ENCODE measurements at regions not wholly inside any gene's neighbourhood (a gene's known extent, or its start where the extent isn't known, plus 50 kb on each side); places are given as distances from the start of the nearest gene placed in this dataset.
"Not testable (repeated sequence)": the region's sequence is repeated elsewhere in the genome, so short reads cannot be mapped to it uniquely, and the experiment has no call there.

DNA sequence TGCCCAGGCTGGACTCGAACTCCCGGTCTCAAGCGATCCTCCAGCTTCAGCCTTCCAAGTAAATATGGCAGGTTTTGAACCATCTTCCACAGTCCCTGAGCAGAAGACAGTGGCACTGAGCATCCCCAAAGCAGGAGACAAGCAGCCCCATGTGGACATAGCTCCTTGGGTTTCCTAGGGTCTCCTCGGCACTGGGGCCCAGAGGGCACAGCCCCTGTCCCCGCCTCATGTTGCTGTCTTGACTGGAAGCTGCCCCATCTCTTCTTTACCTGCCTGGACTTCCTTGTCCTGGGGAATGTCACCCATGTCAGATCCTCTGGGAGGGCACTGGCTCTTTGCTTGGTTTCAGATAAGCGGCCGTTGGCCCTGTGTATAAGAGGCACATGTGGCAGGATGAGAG is 263.7 kb upstream of the RAB4A start:
- DNase-seq (ENCODE audit: low read depth in 2 of 2), result no peak

DNA sequence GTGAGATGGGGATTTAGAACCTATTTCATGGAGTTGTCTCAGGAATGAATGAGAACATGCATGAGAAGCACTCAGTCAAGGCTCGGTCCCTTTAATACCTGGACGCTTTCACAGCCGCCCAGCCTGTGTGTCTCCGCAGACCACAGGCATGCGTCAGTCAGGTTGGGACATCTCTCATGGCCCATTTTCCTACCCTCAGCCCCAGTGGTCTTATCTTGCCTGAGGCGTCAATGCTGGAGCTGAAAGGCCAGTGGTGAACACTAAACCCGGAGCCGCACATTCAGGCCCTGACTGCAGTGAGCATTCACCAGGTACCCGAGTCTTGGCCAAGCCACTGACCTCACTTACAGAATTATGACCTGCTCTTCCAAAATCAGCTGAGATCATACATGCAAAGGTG is 263.2 kb upstream of the RAB4A start:
- DNase-seq (ENCODE audit: low read depth in 2 of 2), result no peak

DNA sequence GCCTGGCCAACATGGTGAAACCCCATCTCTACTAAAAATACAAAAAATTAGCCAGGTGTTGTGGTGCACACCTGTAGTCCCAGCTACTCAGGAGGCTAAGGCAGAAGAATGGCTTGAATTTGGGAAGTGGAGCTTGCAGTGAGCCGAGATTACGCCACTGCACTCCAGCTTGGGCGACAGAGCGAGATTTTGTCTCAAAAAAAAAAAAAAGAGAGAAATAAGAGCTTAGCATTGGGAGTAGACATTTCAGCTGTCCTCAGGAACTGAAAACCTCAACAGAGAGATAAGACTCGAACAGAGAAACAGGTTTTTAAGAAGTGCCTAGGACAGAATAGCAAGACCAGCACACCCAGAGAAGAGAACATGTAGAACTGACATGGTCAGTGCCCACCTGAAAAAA is 262.6 kb upstream of the RAB4A start:
- DNase-seq (ENCODE audit: low read depth in 2 of 2), result not testable (repeated sequence)

DNA sequence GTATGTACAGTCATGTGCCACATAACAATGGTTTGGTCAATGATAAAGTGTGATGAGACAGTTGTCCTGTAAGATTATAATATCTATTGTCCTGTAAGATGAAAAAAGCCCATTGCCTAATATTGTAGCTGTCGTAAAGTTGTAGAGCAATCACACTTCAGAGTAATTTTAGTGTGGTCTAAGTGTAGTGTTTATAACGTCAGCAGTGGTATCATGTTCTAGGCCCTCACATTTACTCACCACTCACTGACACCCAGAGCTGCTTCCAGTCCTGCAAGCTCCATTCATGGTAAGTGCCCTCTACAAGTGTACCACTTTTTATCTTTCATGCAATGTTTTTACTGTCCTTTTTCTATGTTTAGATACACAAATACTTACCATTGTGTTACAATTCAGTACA is 259.9 kb upstream of the RAB4A start:
- no peak for DNase-seq (ENCODE audit: low read depth in 2 of 2)

DNA sequence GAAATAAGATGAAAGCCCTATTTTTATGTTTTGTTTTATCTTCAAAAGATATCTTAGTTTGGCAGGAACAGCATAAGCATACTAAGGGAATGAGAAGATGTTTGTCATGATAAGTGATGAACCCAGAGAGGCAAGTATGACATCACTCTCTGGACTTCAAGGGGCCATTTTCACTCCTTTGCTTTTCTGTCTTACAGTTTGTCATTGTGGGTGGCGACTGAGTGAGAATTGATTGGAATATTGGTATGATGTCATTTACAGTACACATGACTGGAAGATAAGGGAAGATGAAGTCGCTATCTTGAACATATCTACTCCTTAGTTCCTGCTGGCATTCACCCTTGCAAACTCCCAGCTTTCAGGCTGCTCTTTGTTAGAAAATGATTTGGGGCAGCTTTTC is 258.1 kb upstream of the RAB4A start:
- DNase-seq (ENCODE audit: low read depth in 2 of 2), result no peak

DNA sequence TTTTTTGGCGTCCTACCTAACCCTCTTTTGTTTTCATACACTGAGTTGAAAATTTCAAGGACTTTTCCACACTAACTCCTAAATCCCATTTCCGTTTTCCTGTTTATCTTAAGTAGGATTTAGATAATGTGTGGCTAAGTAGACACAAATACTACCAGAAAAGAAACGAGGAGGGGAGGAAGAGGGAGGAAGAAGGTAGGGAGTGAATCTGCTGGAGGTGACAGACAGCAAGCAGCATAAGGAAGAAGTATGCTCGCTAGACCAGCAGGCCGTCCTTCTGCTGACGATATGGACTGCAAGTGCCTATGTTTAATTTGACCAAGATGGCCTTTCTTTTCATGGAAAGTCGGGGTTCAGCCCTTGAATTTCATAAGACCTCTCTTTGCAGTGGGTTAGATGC is 256.9 kb upstream of the RAB4A start:
- DNase-seq (ENCODE audit: low read depth in 2 of 2), result no peak

DNA sequence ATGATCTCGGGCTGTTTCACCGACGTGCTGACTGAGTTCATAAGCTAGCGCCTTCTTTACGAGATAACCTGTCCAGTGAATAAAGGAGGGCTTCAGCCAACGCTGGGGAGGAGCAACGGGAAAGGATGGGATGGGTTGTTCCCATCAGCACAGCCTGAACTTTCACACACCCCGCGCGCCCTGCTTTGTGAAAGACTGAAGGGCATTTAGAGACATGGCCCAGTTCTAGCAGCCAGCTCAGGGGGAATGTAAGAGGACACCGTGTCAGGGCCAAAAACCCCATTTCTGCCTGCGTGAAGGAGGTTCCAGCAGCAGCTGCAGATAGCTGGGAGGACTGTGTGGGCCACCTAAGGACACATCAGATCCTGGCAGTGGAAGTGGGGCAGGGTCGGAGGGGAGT is 255.1 kb upstream of the RAB4A start:
- no peak for DNase-seq (ENCODE audit: low read depth in 2 of 2)

DNA sequence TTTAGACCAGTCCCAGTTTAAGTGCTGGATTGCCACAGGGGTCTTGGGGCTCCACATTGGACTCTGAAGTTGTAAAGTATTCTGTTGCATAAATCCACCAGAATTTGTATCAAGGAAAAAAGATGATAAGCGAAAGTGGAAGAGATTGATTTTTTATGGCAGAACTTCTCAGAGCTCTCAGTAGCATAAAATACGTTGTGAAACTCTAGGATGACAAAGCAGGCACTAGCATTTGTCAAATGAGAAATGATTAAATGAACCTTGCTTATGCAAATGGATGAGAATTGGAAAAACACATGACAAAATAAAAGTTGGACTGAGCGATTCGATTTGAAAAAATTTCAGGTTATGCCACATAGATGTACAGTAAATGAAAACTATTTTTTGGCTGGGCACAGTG is 253.8 kb upstream of the RAB4A start:
- DNase-seq (ENCODE audit: low read depth in 2 of 2), result no peak

DNA sequence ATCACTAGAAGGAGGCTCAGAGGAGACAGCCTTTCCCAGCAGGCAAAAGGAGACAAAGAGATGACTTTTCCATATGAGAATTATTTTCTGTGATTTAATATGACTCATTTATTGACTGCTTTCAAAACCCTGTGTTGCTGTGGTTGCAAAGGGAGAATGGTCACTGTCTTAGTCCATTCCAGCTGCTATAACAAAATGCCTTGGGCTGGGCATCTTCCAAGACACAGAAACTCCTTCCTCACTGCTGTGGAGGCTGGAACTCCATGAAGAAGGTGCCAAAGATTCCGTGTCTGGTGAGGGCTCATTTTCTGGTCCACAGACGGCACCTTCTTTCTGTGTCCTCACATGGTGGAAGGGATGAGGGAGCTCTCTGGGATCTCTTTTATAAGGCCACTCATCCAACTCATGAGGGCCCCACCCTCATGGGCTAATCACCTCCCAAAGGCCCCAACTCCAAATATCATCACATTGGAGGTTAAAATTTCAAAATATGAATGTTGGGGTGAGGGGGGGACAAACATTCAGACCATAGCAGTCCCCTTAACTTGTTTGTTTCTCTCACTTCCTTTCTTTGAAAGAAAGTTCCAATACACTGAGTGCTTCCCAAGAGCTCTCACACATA is 252.1 kb upstream of the RAB4A start:
- no peak for DNase-seq (ENCODE audit: low read depth in 2 of 2)

DNA sequence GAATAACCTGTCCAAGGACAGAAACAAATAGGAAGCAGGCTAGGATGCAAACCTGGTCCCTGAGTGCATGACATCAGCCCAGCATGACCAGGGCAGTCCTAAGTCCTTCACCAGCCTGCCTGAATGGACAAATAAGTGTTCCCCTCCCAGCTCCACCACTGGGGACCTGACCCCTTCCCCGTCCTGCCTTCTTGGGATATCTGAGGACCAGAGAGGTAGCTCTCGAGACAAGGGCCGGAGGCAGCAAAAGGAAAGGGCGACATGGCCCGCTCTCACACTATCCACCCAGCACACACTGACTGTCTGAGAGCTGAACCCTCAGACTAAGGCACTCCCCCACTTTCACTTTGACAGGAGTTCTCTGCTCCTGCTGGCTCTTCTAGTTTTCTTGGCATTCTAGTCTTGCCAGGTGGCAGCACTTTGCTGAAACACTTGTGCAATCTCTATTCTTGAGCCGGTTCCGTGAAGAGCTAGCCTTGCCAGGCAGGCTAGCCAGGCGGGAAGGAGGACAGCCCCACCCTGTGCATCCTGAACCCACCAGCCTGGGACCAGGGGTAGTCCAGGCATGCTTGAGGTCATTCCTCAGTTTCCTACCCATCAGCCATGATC is 251.1 kb upstream of the RAB4A start:
- DNase-seq (ENCODE audit: low read depth in 2 of 2), result no peak

DNA sequence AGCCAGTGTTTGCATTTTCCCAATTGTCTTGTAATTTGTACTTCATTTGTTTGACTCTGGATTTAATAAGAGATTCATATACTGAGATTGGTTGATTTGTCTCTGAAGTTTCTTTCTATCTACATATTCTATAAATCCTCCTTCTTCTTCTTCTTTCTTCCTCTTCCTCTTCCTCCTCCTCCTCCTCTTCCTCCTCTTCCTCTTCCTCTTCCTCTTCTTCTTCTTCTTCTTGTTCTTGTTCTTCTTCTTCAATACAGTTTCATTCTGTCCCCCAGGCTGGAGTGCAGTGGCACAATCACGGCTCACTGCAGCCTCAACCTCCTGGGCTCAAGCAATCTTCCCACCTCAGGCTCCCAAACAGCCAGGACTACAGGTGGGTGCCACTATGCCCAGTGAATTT is 249.9 kb upstream of the RAB4A start:
- not testable (repeated sequence) for DNase-seq (ENCODE audit: low read depth in 2 of 2)

DNA sequence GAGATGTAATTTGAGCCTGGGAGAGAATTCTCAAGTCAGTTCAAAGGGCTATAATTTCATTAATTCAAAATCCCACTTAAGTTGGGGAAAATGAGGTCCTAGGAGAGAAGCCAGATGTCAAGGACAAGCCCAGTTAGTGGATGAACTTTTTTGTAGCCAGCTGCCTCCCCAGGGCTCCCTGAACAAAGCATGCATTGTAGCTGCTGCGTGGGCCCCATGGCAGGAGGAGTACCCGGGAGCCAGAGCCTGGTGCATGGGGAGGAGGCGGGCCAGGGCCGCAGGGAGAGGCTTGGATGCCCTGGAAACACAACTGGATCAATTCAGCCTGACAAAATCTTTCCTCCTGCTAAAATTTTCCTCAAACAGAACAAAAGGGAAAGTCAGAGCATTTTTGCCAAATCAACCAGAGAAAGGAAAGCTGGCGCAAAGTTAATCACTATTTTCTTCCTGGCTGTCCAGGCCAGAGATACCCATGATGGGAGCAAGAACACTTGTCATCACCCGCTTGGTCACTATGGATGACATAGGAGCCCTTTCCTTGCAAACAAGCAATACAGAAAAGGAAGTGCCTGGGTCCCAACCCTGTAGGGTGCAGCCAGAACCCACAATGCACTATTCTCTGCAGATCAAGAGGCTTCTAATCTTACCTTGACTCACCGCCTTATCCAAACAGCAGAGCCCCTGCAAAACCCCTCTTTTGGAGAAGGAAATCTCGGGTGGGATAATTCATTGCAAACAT is 248.1 kb upstream of the RAB4A start:
- DNase-seq (ENCODE audit: low read depth in 2 of 2), result no peak

DNA sequence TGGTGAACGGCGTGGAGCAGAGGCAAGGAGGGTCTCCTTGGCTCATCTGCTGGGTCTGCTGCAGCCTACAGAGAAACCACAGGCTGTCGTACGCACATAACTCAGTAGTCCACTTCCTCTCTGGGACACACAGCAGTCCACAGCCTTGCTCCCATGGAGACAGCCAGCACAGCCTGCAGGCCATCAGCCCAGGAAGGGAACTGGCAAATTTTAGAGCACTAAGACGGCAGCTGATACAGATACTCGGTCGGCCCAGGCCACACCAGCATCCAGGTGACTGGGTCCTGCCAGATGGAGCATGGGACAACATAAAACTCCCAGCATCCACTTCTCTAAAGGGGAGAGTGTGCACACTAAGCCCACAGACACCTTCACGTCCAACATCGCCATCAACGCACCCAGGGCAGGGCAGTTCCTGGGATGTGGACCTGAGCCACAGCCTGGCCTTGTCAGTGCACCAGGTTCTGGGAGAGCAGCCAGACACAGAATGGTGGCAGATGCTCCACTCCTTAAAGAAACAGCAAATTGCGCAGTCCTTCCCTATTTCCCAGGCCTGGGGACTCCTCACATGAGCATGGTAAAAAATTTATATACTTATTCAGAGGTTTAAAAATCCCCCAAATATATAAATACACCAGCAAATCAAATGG is 247.1 kb upstream of the RAB4A start:
- no peak for DNase-seq (ENCODE audit: low read depth in 2 of 2)

DNA sequence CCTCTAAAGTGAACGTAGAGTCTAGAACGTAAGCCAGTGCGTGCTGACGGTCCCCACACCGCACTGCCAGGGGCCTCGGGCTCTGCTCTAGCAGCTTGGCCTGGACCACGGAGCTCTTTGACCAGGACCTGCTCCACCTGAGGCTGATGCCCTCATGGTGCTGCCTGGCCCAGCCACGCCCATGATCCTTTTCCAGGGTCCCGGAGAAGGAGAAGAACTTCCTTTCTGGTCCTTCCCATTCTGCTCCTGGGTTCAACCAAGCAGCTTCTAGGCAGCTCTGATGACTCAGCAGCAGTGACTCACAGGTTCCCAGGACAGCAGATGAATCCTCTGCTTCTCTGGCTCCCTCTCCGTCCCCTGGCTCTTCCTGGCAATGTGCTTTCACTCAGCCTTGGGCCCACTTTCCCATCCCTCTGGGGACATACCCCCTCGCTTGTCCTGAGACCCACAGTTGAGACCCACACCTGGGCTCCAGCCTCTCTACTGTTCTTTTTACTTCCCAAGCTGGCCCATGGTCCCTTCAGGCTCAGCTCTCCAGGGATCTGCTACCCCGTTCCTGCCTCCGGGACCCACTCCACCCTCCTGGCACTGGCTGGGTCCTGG is 246.3 kb upstream of the RAB4A start:
- DNase-seq (ENCODE audit: low read depth in 2 of 2), result no peak

DNA sequence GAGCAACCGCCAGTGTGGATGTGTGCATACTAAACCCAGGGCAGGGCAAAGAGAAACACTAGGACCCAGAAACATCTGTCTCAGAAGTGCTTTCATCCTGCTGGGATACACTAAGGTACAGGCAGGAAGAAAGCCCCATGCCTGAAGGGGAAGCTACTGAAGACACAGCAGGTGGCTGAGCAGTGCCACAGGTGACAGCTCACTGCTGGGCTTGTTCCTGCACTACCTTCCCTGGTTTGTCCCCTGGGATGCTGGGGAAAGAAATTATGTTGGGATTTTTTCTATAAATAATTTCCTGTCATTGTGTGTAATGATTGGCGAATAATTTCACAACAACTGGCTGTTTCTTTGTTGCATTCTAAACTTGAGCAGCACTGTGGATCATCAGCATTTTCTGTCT is 245.3 kb upstream of the RAB4A start:
- DNase-seq (ENCODE audit: low read depth in 2 of 2), result no peak

DNA sequence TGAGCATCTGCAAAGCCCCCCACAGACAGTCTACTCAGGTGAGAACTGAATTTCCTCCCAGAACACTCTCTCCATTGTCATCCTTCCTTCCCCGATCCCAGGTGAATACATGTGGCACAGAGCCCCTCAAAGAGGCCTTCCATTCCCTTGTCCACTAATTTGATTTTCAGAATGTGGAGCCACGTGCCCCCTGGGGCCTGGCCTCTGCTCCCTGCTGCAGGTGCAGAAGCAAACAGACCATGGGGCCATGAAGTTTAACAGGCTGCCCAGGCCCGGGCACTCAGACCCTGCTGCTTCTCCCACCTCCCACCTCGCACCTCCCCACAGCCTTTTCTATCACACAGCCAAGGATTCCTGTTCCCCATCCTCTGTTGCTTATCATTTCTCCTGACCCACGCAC is 243.8 kb upstream of the RAB4A start:
- DNase-seq (ENCODE audit: low read depth in 2 of 2), result no peak

DNA sequence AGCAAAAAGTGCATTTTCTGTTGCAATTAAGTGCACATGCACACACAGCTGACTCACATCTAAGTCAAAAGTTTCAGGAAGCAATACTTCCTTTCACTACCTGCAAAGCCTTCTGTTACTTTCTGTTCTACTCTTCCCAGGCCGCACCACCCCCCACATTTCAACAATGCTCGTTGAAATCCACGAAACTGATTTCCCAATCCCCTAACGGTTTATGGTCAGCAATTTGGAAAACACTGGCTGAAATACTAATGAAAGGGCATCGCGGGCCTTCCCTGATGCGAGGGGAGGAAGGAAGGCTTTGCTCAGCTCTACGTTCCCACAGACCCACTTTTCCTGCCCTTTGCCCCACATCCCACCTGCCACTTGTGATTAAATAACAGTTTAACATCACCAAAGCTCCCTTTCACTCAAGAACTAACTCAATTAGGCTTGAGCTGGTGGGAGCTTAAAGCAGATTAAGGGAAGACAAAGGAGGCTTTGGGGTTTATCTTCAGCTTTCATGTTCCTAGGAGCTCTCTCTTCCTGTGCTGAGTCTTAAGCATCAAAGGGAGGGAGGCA is 243.2 kb upstream of the RAB4A start:
- no peak for DNase-seq (ENCODE audit: low read depth in 2 of 2)

DNA sequence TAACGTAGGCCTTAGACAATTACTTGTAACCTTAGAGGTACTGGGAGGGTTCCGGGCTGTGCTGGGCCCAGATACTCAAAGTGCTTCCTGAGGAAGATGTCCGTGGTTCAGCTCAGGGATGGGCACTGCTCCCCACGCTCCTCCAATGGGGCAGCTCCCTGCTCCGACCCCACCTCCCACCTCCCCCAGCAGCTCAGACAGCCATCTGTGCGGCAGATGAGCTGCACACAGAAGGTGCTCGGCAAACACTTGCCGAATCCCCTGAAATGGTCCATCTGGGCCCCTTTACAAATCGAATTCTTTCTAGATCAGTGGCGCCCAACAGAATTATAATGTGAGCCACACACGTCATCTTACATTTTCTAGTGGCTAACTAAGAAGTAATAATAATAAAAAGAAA is 242.4 kb upstream of the RAB4A start:
- DNase-seq (ENCODE audit: low read depth in 2 of 2), result no peak

DNA sequence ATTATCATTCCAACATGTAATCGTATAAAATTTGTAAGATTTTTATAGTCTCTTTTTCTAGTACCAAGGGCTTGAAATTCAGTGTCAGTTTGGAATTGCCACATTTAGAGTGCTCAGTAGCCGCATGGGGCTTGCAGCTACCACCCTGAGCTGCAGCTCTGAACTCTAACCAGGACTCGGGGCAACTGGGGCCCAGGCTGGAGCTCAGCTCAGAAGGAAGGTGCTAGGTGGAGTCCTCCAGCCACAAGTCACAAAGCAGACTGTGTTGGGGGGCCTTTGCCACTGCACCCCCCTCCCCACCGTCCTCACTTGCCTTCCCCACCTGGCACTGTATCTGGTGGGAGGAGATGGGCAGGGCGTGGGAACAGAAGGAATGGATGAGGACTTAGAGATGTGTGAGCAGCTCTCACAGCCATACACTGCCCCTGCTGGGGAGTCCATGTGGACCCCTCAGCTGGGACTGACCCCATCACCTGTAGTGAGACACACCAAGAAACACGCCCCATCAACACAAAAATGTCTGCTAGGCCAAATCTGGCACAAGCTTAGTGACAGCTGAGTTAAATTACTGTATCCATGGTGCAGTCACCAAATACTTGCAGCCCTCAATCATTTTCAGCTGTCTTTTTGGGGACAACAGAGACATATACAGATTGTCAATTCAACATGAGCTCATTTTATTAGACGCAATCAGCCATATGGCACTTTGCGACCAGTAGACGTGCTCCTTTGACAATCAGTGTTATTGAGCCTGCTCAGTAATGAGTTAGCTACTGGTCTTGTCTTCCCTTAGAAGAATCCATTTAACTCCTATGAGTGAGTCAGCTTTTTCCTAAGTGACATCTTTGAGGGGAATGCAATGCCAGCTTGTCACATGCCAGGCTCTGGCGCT is 241.7 kb upstream of the RAB4A start:
- DNase-seq (ENCODE audit: low read depth in 2 of 2), result no peak

DNA sequence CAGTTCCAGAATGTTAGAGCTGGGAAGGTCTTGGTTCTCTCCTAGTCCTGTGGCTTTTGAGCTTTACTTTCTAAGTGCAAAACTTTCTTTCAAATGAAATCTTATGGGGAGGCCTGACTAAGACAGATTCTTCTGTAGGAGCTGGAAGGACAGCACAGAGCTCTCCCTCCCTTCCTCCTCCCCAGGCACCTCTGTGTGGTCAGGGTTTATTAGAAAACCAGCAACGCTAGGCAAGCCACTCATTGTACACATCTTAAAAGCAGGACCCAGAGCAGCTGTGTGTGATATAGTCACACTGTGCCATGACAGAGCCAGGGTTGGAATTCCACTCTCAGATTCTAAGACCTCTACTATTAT is 241.1 kb upstream of the RAB4A start:
- no peak for DNase-seq (ENCODE audit: low read depth in 2 of 2)

DNA sequence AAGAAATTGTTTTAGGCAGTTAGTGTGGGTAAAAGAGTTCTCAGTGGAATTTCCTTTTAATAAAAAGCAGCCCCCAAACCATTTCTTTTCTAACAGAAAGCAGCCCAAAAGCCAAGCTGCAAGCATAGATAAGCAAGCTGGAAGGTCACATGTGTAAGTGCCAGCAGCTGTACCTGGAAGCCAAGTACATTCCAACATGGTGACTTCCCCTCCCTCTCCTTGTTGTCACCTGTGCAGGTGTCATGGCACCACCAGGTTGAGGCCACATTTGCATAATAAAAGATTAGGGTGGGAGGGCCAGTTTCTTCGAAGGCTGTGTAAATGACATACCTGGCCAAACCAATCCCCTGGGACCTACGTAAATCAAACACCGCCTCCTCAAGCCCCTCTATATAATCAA is 240.3 kb upstream of the RAB4A start:
- no peak for DNase-seq (ENCODE audit: low read depth in 2 of 2)

Measured in stimulated activated CD4-positive, alpha-beta T cell treated with anti-CD3 and anti-CD28 coated beads, Interleukin-1b, Interleukin-23, amount 100 ng/mL, for 1 hour (primary cell).